ENCODE measurements at regions not wholly inside any gene's neighbourhood (a gene's known extent, or its start where the extent isn't known, plus 50 kb on each side); places are given as distances from the start of the nearest gene placed in this dataset.
"Not testable (repeated sequence)": the region's sequence is repeated elsewhere in the genome, so short reads cannot be mapped to it uniquely, and the experiment has no call there.

GRCh38 chr5:174528821-174529544, 195.4 kb upstream of the MSX2 start:
- DNase-seq, result no peak

GRCh38 chr5:174529925-174530681, 194.3 kb upstream of the MSX2 start:
- DNase-seq, result no peak

- DNase-seq, result no peak
These were observed 192.6 kb upstream of the MSX2 start for GRCh38 chr5:174531782-174532191.

- DNase-seq, result no peak
These were observed 191.6 kb upstream of the MSX2 start for GRCh38 chr5:174532455-174533453.

- no peak for DNase-seq
These were observed 190.6 kb upstream of the MSX2 start for GRCh38 chr5:174533751-174534241.

GRCh38 chr5:174535669-174536068, 188.7 kb upstream of the MSX2 start:
- no peak for DNase-seq

GRCh38 chr5:174539823-174540222, 184.6 kb upstream of the MSX2 start:
- not testable (repeated sequence) for DNase-seq

GRCh38 chr5:174542037-174542436, 182.3 kb upstream of the MSX2 start:
- no peak for DNase-seq

GRCh38 chr5:174542471-174542870, 181.9 kb upstream of the MSX2 start:
- DNase-seq, result no peak

- no peak for DNase-seq
These were observed 178.5 kb upstream of the MSX2 start for GRCh38 chr5:174545926-174546325.

GRCh38 chr5:174547814-174548213, 176.6 kb upstream of the MSX2 start:
- no peak for DNase-seq

- DNase-seq, result no peak
These were observed 175.1 kb upstream of the MSX2 start for GRCh38 chr5:174549254-174549653.

GRCh38 chr5:174550026-174550425, 174.4 kb upstream of the MSX2 start:
- DNase-seq, result no peak

GRCh38 chr5:174552428-174552827, 172.0 kb upstream of the MSX2 start:
- DNase-seq, result no peak

GRCh38 chr5:174553556-174553955, 170.8 kb upstream of the MSX2 start:
- no peak for DNase-seq

GRCh38 chr5:174555726-174556125, 168.7 kb upstream of the MSX2 start:
- DNase-seq, result no peak

- no peak for DNase-seq
These were observed 167.6 kb upstream of the MSX2 start for GRCh38 chr5:174556756-174557155.

GRCh38 chr5:174558190-174558589, 166.2 kb upstream of the MSX2 start:
- DNase-seq, result no peak

- DNase-seq, result no peak
These were observed 165.2 kb upstream of the MSX2 start for GRCh38 chr5:174559141-174559540.

- no peak for DNase-seq
These were observed 164.8 kb upstream of the MSX2 start for GRCh38 chr5:174559566-174560090.

- no peak for DNase-seq
These were observed 163.5 kb upstream of the MSX2 start for GRCh38 chr5:174560861-174561260.

GRCh38 chr5:174563040-174563439, 161.3 kb upstream of the MSX2 start:
- DNase-seq, result not testable (repeated sequence)

- DNase-seq, result no peak
These were observed 160.5 kb upstream of the MSX2 start for GRCh38 chr5:174563899-174564298.
